Caco-2 (cell line): ENCODE measurements at regions not wholly inside any gene's neighbourhood (a gene's known extent, or its start where the extent isn't known, plus 50 kb on each side); places are given as distances from the start of the nearest gene placed in this dataset.
A peak's percentile ranks its signal among the peaks of the same experiment; 100 is the strongest.

Source experiments
- BruUV-seq: library from RNA; stranded (reverse); fragments of 400-500 nt; replicated peaks from 2 replicates; lab custom pipeline; 2021; lab: Mats Ljungman, UMichigan
- CTCF ChIA-PET: fragments of 300-600 bp; sonication (Branson Sonifier 250); formaldehyde crosslinking; loops from one replicate; lab custom pipeline; 2022; ENCODE audit warnings: antibody characterized with exemption; lab: Charles Lee
- POLR2A ChIA-PET: fragments of 300-600 bp; sonication (Branson Sonifier 250); formaldehyde crosslinking; loops from one replicate; lab custom pipeline; 2022; ENCODE audit warnings: antibody characterized with exemption; lab: Charles Lee
- DNase-seq, 2 experiments: peaks; one replicate each; pipeline versions ENCODE4 v3.0.0 to v3.0.0-alpha.2; 2020 to 2022
- H3K27me3 ChIP-seq: replicated peaks from 2 replicates; pipeline ENCODE4 v1.6.0; 2011; ENCODE audit warnings: low read length; ENCODE audit not compliant: control insufficient read depth, insufficient read depth
- H3K36me3 ChIP-seq: 2 replicates; pipeline ENCODE4 v1.5.1; 2011; ENCODE audit warnings: low read length; ENCODE audit not compliant: control insufficient read depth, insufficient read depth
- H3K4me1 ChIP-seq: fragments of 250-450 bp; sonication (Bioruptor Pico); 2 replicates; pipeline ENCODE4 v1.5.1; 2020; ENCODE audit warnings: mild to moderate bottlenecking
- H3K4me3 ChIP-seq: 2 replicates; pipeline ENCODE4 v1.5.1; 2011; ENCODE audit warnings: low read depth, mild to moderate bottlenecking, control low read depth, low read length
- H3K9me3 ChIP-seq: fragments of 250-450 bp; sonication (Bioruptor Pico); 2 replicates; pipeline ENCODE4 v1.5.1; 2020; ENCODE audit warnings: mild to moderate bottlenecking, moderate library complexity
- H3K27ac Mint-ChIP-seq: one replicate; pipeline ENCODE4 v1.8.0; 2022; ENCODE audit warnings: mixed read lengths; ENCODE audit not compliant: unreplicated experiment
- H3K27me3 Mint-ChIP-seq: one replicate; pipeline ENCODE4 v1.8.0; 2022; ENCODE audit warnings: mixed read lengths; ENCODE audit not compliant: insufficient read depth, unreplicated experiment
- H3K36me3 Mint-ChIP-seq: one replicate; pipeline ENCODE4 v1.8.0; 2022; ENCODE audit warnings: mild to moderate bottlenecking, mixed read lengths; ENCODE audit not compliant: insufficient read depth, unreplicated experiment
- H3K4me1 Mint-ChIP-seq: one replicate; pipeline ENCODE4 v1.8.0; 2022; ENCODE audit warnings: low read depth, mixed read lengths; ENCODE audit not compliant: unreplicated experiment
- H3K4me3 Mint-ChIP-seq: one replicate; pipeline ENCODE4 v1.8.0; 2022; ENCODE audit warnings: mild to moderate bottlenecking, moderate library complexity, mixed read lengths; ENCODE audit not compliant: unreplicated experiment
- H3K9me3 Mint-ChIP-seq: one replicate; pipeline ENCODE4 v1.8.0; 2022; ENCODE audit warnings: mixed read lengths; ENCODE audit not compliant: unreplicated experiment
- CTCF ChIP-seq, 2 experiments: fragments of 200-600 bp in 1 of 2; IDR thresholded peaks; 1 replicate in 1 of 2; 2 replicates in 1 of 2; pipeline versions ENCODE4 v1.5.1 to v1.8.0; 2011 to 2022; ENCODE audit warnings: antibody characterized with exemption in 1 of 2, control low read depth in 1 of 2, inconsistent platforms in 1 of 2, low read depth in 1 of 2, low read length in 1 of 2, mild to moderate bottlenecking in 1 of 2, moderate library complexity in 1 of 2; ENCODE audit not compliant: insufficient read depth in 1 of 2, severe bottlenecking in 1 of 2, unreplicated experiment in 1 of 2
- intact Hi-C: fragments of 100-400 bp; cut with micrococcal nuclease; formaldehyde crosslinking; loops from one replicate; pipeline ENCODE4 v1.10.0; 2022; ENCODE audit not compliant: unreplicated experiment

DNA sequence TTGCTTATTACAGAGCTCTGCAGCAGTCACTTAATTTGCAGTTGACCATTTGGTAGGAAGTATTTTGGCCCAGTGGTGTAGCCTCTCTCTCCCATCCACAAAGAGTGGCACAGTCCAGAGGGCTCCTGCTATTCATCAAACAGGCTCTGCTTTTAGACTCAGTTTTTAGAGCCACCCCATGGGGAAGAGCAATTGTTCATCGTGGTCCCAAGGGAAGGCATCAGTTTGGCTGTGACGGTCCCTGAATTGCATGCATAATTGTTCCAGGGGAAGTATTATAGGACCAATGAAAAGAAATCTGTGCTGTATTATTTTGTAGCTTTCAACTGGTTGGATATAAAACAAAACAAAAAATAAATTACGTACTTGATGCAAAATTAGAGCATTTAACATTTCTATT is 799.0 kb downstream of the DACH1 start:
- Mint-ChIP-seq H3K36me3 (no peaks in the 10 kb centered on the region), H3K27ac (no peak overlapping the region), H3K4me1 (no peaks in the 10 kb centered on the region), H3K9me3 (peaks cover 10% of the 10 kb centered on the region), H3K4me3 (no peak overlapping the region), H3K27me3 (no peaks in the 10 kb centered on the region)
- H3K36me3 ChIP-seq: no peaks in the 10 kb centered on the region
- H3K4me3 ChIP-seq: no peak overlapping the region
- no peaks in the 10 kb centered on the region for H3K27me3 ChIP-seq
- H3K9me3 ChIP-seq: no peaks in the 10 kb centered on the region
- DNase-seq: no peak
- intact Hi-C loops: no loop called here
- ChIA-PET POLR2A (no interaction called here), CTCF (no interaction called here)
- no peak for TF ChIP-seq CTCF (IDR thresholded peaks at IDR 0.05; ENCODE audit: insufficient read depth in 1 of 2, low read depth in 1 of 2, low read length in 1 of 2, severe bottlenecking in 1 of 2, unreplicated experiment in 1 of 2)
- H3K4me1 ChIP-seq: peaks cover 11% of the 10 kb centered on the region
- BruUV-seq: no TSS peak

- POLR2A ChIA-PET: no interaction called here
- H3K27me3 Mint-ChIP-seq: no peaks in the 10 kb centered on the region
- TF ChIP-seq CTCF (IDR thresholded peaks at IDR 0.05; ENCODE audit: insufficient read depth in 1 of 2, low read depth in 1 of 2, low read length in 1 of 2, severe bottlenecking in 1 of 2, unreplicated experiment in 1 of 2): peak in 1 of 2 experiments; percentile 46
These were observed 799.7 kb downstream of the DACH1 start for GRCh38 chr13:71067165-71067815.

GRCh38 chr13:71056581-71056980 is 810.4 kb downstream of the DACH1 start:
- Histone ChIP-seq H3K36me3 (no peaks in the 10 kb centered on the region), H3K9me3 (peaks cover 6% of the 10 kb centered on the region; the same call in 1 of the 2 replicates), H3K4me3 (no peak overlapping the region), H3K27me3 (no peaks in the 10 kb centered on the region), H3K4me1 (no peaks in the 10 kb centered on the region)
- H3K27me3 Mint-ChIP-seq: no peaks in the 10 kb centered on the region
- no peaks in the 10 kb centered on the region for H3K36me3 Mint-ChIP-seq
- DNase-seq: no peak
- no peak overlapping the region for H3K4me3 Mint-ChIP-seq
- TF ChIP-seq CTCF (IDR thresholded peaks at IDR 0.05; ENCODE audit: insufficient read depth in 1 of 2, low read depth in 1 of 2, low read length in 1 of 2, severe bottlenecking in 1 of 2, unreplicated experiment in 1 of 2): no peak
- H3K4me1 Mint-ChIP-seq: no peaks in the 10 kb centered on the region
- ChIA-PET CTCF (no interaction called here), POLR2A (no interaction called here)
- no TSS peak for BruUV-seq
- H3K27ac Mint-ChIP-seq: no peak overlapping the region
- peaks cover 27% of the 10 kb centered on the region for H3K9me3 Mint-ChIP-seq
- intact Hi-C loops: no loop called here

More at GRCh38 chr13:71067165-71067815, 799.7 kb downstream of the DACH1 start:
- DNase-seq: peak in 1 of 2 experiments; percentile 28
- Mint-ChIP-seq H3K9me3 (peaks cover 10% of the 10 kb centered on the region), H3K27ac (no peak overlapping the region), H3K36me3 (no peaks in the 10 kb centered on the region), H3K4me3 (no peak overlapping the region), H3K4me1 (no peaks in the 10 kb centered on the region)
- H3K27me3 ChIP-seq: no peaks in the 10 kb centered on the region
- H3K4me1 ChIP-seq: peaks cover 11% of the 10 kb centered on the region
- H3K9me3 ChIP-seq: peaks cover 2% of the 10 kb centered on the region; the same call in 1 of the 2 replicates
- H3K4me3 ChIP-seq: no peak overlapping the region
- BruUV-seq: no TSS peak
- intact Hi-C loops: loop anchor here (1.0 kb wide), 1 partner anchor 152 kb away; no protein-coding TSS in a partner anchor
- CTCF ChIA-PET: no interaction called here
- no peaks in the 10 kb centered on the region for H3K36me3 ChIP-seq
